ENCODE measurements at regions not wholly inside any gene's neighbourhood (a gene's known extent, or its start where the extent isn't known, plus 50 kb on each side); places are given as distances from the start of the nearest gene placed in this dataset.

DNA sequence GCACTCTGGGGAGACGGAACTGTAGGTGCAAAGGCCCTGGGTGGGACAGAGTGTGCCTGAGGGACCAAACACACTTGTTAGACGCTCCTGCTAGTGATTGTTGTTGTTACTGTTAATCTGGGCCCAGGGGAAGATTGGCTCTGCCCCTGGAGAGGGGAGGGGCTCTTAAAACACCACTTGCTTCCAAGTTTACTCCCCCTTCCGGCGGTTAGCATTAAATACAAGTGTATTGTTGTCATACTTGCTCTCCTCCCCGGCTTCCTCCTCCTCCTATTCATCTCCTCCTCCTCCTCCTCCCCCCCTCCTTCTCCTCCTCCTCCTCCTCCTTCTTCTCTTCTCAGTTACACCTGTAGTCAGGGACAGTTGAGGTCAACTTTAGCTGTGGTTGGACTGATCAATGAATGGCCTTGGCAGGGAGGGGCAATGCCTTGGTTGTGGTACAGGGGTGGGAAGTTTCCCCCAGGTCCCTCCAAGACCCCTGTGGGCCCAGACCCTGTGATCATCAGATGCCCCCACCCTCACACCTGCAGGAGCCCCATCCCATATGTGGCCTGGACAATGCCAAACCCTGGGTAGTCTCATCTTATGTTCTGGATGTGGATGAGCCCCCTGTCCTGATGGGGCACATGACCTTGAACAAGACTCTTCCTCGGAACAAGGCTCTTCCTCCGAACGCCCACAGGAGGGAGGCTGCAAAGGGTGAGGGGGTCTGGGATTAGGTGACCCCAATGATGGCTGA, 217.3 kb downstream of the PTPRU start:
- no peak for TF ChIP-seq GATA2 (IDR thresholded peaks at IDR 0.05; ENCODE audit: low read depth, low read length)
- TF ChIP-seq GATA3 (IDR thresholded peaks at IDR 0.05; ENCODE audit: low read depth, low read length) = no peak

Data from SH-SY5Y (cell line).